ENCODE measurements at regions not wholly inside any gene's neighbourhood (a gene's known extent, or its start where the extent isn't known, plus 50 kb on each side); places are given as distances from the start of the nearest gene placed in this dataset.

DNA sequence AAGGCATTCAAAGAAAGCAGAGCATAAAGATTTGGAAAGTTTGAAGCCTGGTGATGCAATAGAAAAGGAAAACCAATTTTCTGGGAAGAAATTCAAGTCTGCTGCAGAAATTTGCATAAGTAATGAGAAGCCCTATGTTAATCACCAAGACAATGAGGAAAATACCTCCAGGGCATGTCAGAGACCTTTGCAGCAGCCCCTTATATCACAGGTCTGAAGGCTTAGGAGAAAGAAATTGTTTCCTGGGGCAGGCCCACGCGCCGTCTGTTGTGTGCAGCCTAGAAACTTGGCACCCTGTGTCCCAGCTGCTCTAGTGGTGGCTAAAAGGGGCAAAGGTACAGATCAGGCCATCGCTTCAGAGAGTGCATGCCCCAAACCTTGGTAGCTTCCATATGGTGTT lies 495.3 kb upstream of the CDH6 start:
- no peak for TF ChIP-seq EZH2phosphoT487 (IDR thresholded peaks at IDR 0.05)
- TF ChIP-seq, protein P1, sequence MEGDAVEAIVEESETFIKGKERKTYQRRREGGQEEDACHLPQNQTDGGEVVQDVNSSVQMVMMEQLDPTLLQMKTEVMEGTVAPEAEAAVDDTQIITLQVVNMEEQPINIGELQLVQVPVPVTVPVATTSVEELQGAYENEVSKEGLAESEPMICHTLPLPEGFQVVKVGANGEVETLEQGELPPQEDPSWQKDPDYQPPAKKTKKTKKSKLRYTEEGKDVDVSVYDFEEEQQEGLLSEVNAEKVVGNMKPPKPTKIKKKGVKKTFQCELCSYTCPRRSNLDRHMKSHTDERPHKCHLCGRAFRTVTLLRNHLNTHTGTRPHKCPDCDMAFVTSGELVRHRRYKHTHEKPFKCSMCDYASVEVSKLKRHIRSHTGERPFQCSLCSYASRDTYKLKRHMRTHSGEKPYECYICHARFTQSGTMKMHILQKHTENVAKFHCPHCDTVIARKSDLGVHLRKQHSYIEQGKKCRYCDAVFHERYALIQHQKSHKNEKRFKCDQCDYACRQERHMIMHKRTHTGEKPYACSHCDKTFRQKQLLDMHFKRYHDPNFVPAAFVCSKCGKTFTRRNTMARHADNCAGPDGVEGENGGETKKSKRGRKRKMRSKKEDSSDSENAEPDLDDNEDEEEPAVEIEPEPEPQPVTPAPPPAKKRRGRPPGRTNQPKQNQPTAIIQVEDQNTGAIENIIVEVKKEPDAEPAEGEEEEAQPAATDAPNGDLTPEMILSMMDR (IDR thresholded peaks at IDR 0.05) = no peak
